Keratinocyte (primary cell): ENCODE measurements at regions not wholly inside any gene's neighbourhood (a gene's known extent, or its start where the extent isn't known, plus 50 kb on each side); places are given as distances from the start of the nearest gene placed in this dataset.

Experiments
- CTCF ChIP-seq, 3 experiments: IDR thresholded peaks in 1 of 3; conservative IDR thresholded peaks in 1 of 3; optimal IDR thresholded peaks in 1 of 3; 2 replicates in 2 of 3; 3 replicates in 1 of 3; pipeline versions ENCODE3 to v1.5.1; 2011; ENCODE audit warnings: low read length in 3 of 3, mild to moderate bottlenecking in 3 of 3, moderate library complexity in 2 of 3, control low read depth in 1 of 3, inconsistent platforms in 1 of 3; ENCODE audit not compliant: insufficient read depth in 2 of 3; ENCODE audit errors: extremely low read depth in 1 of 3
- EZH2 ChIP-seq: IDR thresholded peaks from one replicate; pipeline ENCODE4 v1.6.1; 2012; ENCODE audit warnings: inconsistent platforms, mild to moderate bottlenecking, low read length, moderate library complexity

GRCh38 chr3:177563243-177563780, 366.0 kb upstream of the TBL1XR1 start:
- no peak for TF ChIP-seq CTCF (optimal IDR thresholded peaks at IDR 0.05 in 1 of 3, IDR thresholded peaks at IDR 0.05 in 1 of 3, conservative IDR thresholded peaks at IDR 0.05 in 1 of 3; ENCODE audit: extremely low read depth in 1 of 3, insufficient read depth in 2 of 3, low read length in 3 of 3)
- TF ChIP-seq EZH2: no peak
